Breast epithelium (tissue), 4 donors: ENCODE measurements at regions not wholly inside any gene's neighbourhood (a gene's known extent, or its start where the extent isn't known, plus 50 kb on each side); places are given as distances from the start of the nearest gene placed in this dataset.

Experiments used
- DNase-seq, 2 donors: peaks; one replicate each; pipeline ENCODE4 v3.0.0-alpha.2; 2019; ENCODE audit warnings: low spot score in 2 of 2
- H3K27ac ChIP-seq, 2 donors: fragments of 200-600 bp; sonication (generic) in 1 of 2; one replicate each; pipeline ENCODE4 v1.5.1; 2016 to 2019; ENCODE audit warnings: mild to moderate bottlenecking in 1 of 2
- H3K27me3 ChIP-seq, 2 donors: fragments of 200-600 bp; sonication (generic) in 1 of 2; one replicate each; pipeline versions ENCODE4 v1.5.1 to v1.6.0; 2017 to 2019; ENCODE audit warnings: control low read depth in 1 of 2, mild to moderate bottlenecking in 1 of 2
- H3K36me3 ChIP-seq: fragments of 200-600 bp; one replicate; pipeline ENCODE4 v1.5.1; 2019
- H3K4me1 ChIP-seq, 2 donors: fragments of 200-600 bp; sonication (generic); one replicate each; pipeline ENCODE4 v1.5.1; 2016 to 2019; ENCODE audit warnings: control low read depth in 1 of 2
- H3K4me3 ChIP-seq, 3 donors: fragments of 200-600 bp; sonication (generic); 1 replicate in 2 of 3; 2 replicates in 1 of 3; pipeline ENCODE4 v1.5.1; 2016 to 2019; ENCODE audit warnings: mild to moderate bottlenecking in 3 of 3, moderate library complexity in 2 of 3
- H3K9me3 ChIP-seq, 2 donors: fragments of 200-600 bp; sonication (generic) in 1 of 2; one replicate each; pipeline ENCODE4 v1.5.1; 2016 to 2019; ENCODE audit warnings: control low read depth in 1 of 2
- POLR2A ChIP-seq: fragments of 450-650 bp; IDR thresholded peaks from one replicate; pipeline ENCODE4 v1.6.1; 2016; ENCODE audit warnings: antibody characterized with exemption, mild to moderate bottlenecking, moderate library complexity
- POLR2AphosphoS5 ChIP-seq, 3 donors: sonication (generic); formaldehyde crosslinking; IDR thresholded peaks; one replicate each; pipeline ENCODE4 v1.6.1; 2017; ENCODE audit warnings: antibody characterized with exemption in 3 of 3
- intact Hi-C: fragments of 100-400 bp; cut with DNase I; formaldehyde crosslinking; loops from one replicate; pipeline ENCODE4 v1.15.1; 2023; ENCODE audit warnings: low total_unique reads
- TF ChIP-seq, protein P1 (sequence below), 3 donors: fragments of 450-650 bp; IDR thresholded peaks; one replicate each; pipeline ENCODE4 v1.5.1; 2016 to 2017; ENCODE audit warnings: antibody characterized with exemption in 3 of 3, mild to moderate bottlenecking in 3 of 3, moderate library complexity in 3 of 3

DNA sequence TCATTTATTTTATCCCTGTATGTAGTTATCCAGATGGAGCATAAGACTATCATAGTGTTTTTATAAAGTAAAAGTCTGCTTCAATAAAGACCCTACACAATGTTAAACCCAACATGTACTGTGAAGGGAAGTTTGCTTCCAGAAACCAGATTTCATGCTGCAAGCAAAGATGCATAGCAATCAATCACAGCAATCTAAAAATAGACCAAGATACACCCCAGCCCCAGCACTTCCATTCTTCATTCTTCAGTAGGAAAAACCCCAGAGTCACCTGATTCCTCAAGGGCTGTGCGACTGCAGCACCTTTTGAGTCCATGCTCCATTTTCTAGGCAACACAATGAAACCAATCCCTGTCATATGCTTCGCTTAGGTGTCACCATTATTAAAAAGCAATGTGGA, 66.9 kb upstream of the PDE1C start:
- no peaks in the 10 kb centered on the region for H3K9me3 ChIP-seq
- no peaks in the 10 kb centered on the region for H3K36me3 ChIP-seq
- intact Hi-C loops: loop anchor here (10.0 kb wide), 1 partner anchor 1998 kb away; no protein-coding TSS in a partner anchor
- no peak overlapping the region for H3K4me3 ChIP-seq
- H3K4me1 ChIP-seq: no peaks in the 10 kb centered on the region
- no peaks in the 10 kb centered on the region for H3K27me3 ChIP-seq
- TF ChIP-seq POLR2A (no peak), POLR2AphosphoS5 (IDR thresholded peaks at IDR 0.05) (no peak)
- TF ChIP-seq, protein P1, sequence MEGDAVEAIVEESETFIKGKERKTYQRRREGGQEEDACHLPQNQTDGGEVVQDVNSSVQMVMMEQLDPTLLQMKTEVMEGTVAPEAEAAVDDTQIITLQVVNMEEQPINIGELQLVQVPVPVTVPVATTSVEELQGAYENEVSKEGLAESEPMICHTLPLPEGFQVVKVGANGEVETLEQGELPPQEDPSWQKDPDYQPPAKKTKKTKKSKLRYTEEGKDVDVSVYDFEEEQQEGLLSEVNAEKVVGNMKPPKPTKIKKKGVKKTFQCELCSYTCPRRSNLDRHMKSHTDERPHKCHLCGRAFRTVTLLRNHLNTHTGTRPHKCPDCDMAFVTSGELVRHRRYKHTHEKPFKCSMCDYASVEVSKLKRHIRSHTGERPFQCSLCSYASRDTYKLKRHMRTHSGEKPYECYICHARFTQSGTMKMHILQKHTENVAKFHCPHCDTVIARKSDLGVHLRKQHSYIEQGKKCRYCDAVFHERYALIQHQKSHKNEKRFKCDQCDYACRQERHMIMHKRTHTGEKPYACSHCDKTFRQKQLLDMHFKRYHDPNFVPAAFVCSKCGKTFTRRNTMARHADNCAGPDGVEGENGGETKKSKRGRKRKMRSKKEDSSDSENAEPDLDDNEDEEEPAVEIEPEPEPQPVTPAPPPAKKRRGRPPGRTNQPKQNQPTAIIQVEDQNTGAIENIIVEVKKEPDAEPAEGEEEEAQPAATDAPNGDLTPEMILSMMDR (IDR thresholded peaks at IDR 0.05): no peak
- no peak for DNase-seq
- no peak overlapping the region for H3K27ac ChIP-seq

DNA sequence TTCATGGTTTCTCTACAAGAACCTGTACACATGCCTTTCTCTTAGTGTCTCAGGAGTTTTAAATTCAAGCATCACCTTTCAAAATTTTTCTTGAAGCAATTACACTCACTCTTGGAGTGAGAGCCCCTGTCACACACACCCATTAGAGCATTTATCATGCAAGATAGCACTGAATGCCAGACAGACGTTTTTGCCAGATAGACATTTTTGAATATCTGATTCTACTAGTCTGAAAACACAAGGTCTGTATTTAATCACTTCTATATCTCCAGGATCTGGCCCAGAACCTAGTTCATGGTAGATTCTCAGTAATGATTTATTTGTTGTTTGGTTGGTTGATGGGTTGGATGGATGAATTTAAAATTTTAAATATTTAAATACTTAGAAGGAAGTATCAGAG, 60.9 kb upstream of the PDE1C start:
- Histone ChIP-seq H3K27ac (no peak overlapping the region), H3K4me1 (no peaks in the 10 kb centered on the region), H3K9me3 (no peaks in the 10 kb centered on the region), H3K27me3 (no peaks in the 10 kb centered on the region), H3K4me3 (no peak overlapping the region), H3K36me3 (no peaks in the 10 kb centered on the region)
- intact Hi-C loops: loop anchor here (10.0 kb wide), 1 partner anchor 2004 kb away; no protein-coding TSS in a partner anchor
- TF ChIP-seq, protein P1 (IDR thresholded peaks at IDR 0.05): no peak
- TF ChIP-seq POLR2A (no peak), POLR2AphosphoS5 (IDR thresholded peaks at IDR 0.05) (no peak)
- no peak for DNase-seq

DNA sequence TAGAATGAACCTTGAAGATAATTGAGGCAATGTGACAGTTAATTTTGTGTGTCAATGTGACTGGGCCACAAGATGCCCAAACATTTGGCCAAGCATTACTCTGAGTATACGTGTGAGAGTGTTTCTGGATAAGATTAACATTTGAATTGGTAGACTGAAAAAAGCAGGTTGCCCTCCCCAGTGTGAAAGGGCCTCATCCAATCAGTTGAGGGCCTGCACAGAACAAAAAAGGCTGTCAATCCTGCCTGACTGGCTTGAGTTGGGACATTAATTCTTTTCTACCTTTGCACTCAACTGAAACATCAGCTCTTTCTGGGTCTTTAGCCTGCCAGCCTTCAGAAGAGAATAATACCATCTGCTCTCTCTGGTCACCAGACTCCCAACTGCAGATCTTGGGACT, 56.6 kb upstream of the PDE1C start:
- H3K9me3 ChIP-seq: peaks cover 0 to 8% of the 10 kb centered on the region in 2 donors
- TF ChIP-seq POLR2AphosphoS5 (IDR thresholded peaks at IDR 0.05): no peak
- TF ChIP-seq, protein P1 (IDR thresholded peaks at IDR 0.05): no peak
- TF ChIP-seq POLR2A: no peak
- no peak for DNase-seq
- H3K4me3 ChIP-seq: no peak overlapping the region
- H3K27ac ChIP-seq: no peak overlapping the region
- intact Hi-C loops: no loop called here
- H3K27me3 ChIP-seq: no peaks in the 10 kb centered on the region
- H3K36me3 ChIP-seq: no peaks in the 10 kb centered on the region
- H3K4me1 ChIP-seq: no peaks in the 10 kb centered on the region
